Ectodermal cell (in vitro differentiated cells): ENCODE measurements at regions not wholly inside any gene's neighbourhood (a gene's known extent, or its start where the extent isn't known, plus 50 kb on each side); places are given as distances from the start of the nearest gene placed in this dataset.

Experiments used
- H3K27ac ChIP-seq: 2 replicates; pipeline ENCODE4 v1.7.0; 2013; ENCODE audit warnings: mild to moderate bottlenecking, low read depth, low read length; ENCODE audit not compliant: insufficient read depth, poor library complexity, severe bottlenecking
- H3K27me3 ChIP-seq: 2 replicates; pipeline ENCODE4 v1.7.0; 2013; ENCODE audit warnings: mild to moderate bottlenecking, low read length; ENCODE audit not compliant: insufficient read depth, control insufficient read depth, poor library complexity, severe bottlenecking
- H3K36me3 ChIP-seq: one replicate; pipeline ENCODE4 v1.7.0; 2013; ENCODE audit warnings: low read length; ENCODE audit not compliant: control insufficient read depth, insufficient read depth
- H3K4me1 ChIP-seq: one replicate; pipeline ENCODE4 v1.7.0; 2013; ENCODE audit warnings: low read length; ENCODE audit not compliant: control insufficient read depth, insufficient read depth
- H3K4me3 ChIP-seq: 2 replicates; pipeline ENCODE4 v1.7.0; 2013; ENCODE audit warnings: low read depth, low read length, control low read depth; ENCODE audit not compliant: insufficient read depth
- H3K9me3 ChIP-seq: 2 replicates; pipeline ENCODE4 v1.7.0; 2013; ENCODE audit warnings: mild to moderate bottlenecking, low read length, moderate library complexity; ENCODE audit not compliant: control insufficient read depth
- WGBS, 2 experiments: methylation state at CpG; one replicate each; pipeline ENCODE4 v1.1.7; 2013; ENCODE audit warnings: missing lambda C conversion rate in 2 of 2; 5-methylcytosine and 5-hydroxymethylcytosine counted together

GRCh38 chr6:23446469-23446967 lies 679.5 kb upstream of the NRSN1 start:
- Histone ChIP-seq H3K36me3 (no peaks in the 10 kb centered on the region), H3K4me1 (peaks cover 3% of the 10 kb centered on the region), H3K9me3 (no peaks in the 10 kb centered on the region), H3K4me3 (no peak overlapping the region), H3K27ac (no peak overlapping the region), H3K27me3 (no peaks in the 10 kb centered on the region)
- 50% methylated on average over 4 of the region's 4 CpGs for WGBS, 2 experiments

GRCh38 chr6:23447731-23448130 lies 678.3 kb upstream of the NRSN1 start:
- Histone ChIP-seq H3K27me3 (no peaks in the 10 kb centered on the region), H3K27ac (no peak overlapping the region), H3K9me3 (no peaks in the 10 kb centered on the region), H3K36me3 (no peaks in the 10 kb centered on the region), H3K4me3 (no peak overlapping the region), H3K4me1 (peaks cover 3% of the 10 kb centered on the region)

GRCh38 chr6:23448281-23448680 lies 677.7 kb upstream of the NRSN1 start:
- Histone ChIP-seq H3K27ac (no peak overlapping the region), H3K36me3 (no peaks in the 10 kb centered on the region), H3K9me3 (no peaks in the 10 kb centered on the region), H3K4me3 (no peak overlapping the region), H3K4me1 (peaks cover 3% of the 10 kb centered on the region), H3K27me3 (no peaks in the 10 kb centered on the region)
- WGBS, 2 experiments: 87 to 94% methylated on average over 2 of the region's 2 CpGs

- no peaks in the 10 kb centered on the region for H3K27me3 ChIP-seq
- H3K9me3 ChIP-seq: no peaks in the 10 kb centered on the region
- no peak overlapping the region for H3K4me3 ChIP-seq
- WGBS, 2 experiments: 89 to 93% methylated on average over 5 of the region's 5 CpGs
- no peaks in the 10 kb centered on the region for H3K4me1 ChIP-seq
- no peak overlapping the region for H3K27ac ChIP-seq
- H3K36me3 ChIP-seq: no peaks in the 10 kb centered on the region
Observed at GRCh38 chr6:23454080-23454976, 671.7 kb upstream of the NRSN1 start.

GRCh38 chr6:23455754-23456153 lies 670.3 kb upstream of the NRSN1 start:
- Histone ChIP-seq H3K36me3 (no peaks in the 10 kb centered on the region), H3K27me3 (no peaks in the 10 kb centered on the region), H3K9me3 (no peaks in the 10 kb centered on the region), H3K27ac (no peak overlapping the region), H3K4me3 (no peak overlapping the region), H3K4me1 (no peaks in the 10 kb centered on the region)
- 91 to 93% methylated on average over 2 of the region's 2 CpGs for WGBS, 2 experiments

GRCh38 chr6:23456396-23456795 lies 669.6 kb upstream of the NRSN1 start:
- no peak overlapping the region for H3K27ac ChIP-seq
- H3K4me3 ChIP-seq: no peak overlapping the region
- H3K36me3 ChIP-seq: no peaks in the 10 kb centered on the region
- H3K9me3 ChIP-seq: no peaks in the 10 kb centered on the region
- no peaks in the 10 kb centered on the region for H3K4me1 ChIP-seq
- H3K27me3 ChIP-seq: no peaks in the 10 kb centered on the region

GRCh38 chr6:23457321-23457720 lies 668.7 kb upstream of the NRSN1 start:
- no peaks in the 10 kb centered on the region for H3K36me3 ChIP-seq
- no peak overlapping the region for H3K27ac ChIP-seq
- no peak overlapping the region for H3K4me3 ChIP-seq
- H3K27me3 ChIP-seq: no peaks in the 10 kb centered on the region
- WGBS, 2 experiments: 100% methylated on average over 1 of the region's 2 CpGs; no CpG with 5 or more reads in 1 of the 2 experiments
- no peaks in the 10 kb centered on the region for H3K9me3 ChIP-seq
- no peaks in the 10 kb centered on the region for H3K4me1 ChIP-seq

- WGBS, 2 experiments: 85 to 88% methylated on average over 1 of the region's 1 CpG
Observed at GRCh38 chr6:23465912-23466311, 660.1 kb upstream of the NRSN1 start.

GRCh38 chr6:23477586-23477985 lies 648.4 kb upstream of the NRSN1 start:
- H3K9me3 ChIP-seq: no peaks in the 10 kb centered on the region
- H3K27ac ChIP-seq: no peak overlapping the region
- no peaks in the 10 kb centered on the region for H3K27me3 ChIP-seq
- no peak overlapping the region for H3K4me3 ChIP-seq
- 89% methylated on average over 2 to 3 of the region's 3 CpGs for WGBS, 2 experiments
- H3K36me3 ChIP-seq: no peaks in the 10 kb centered on the region
- H3K4me1 ChIP-seq: no peaks in the 10 kb centered on the region

More at GRCh38 chr6:23465912-23466311, 660.1 kb upstream of the NRSN1 start:
- no peaks in the 10 kb centered on the region for H3K27me3 ChIP-seq
- H3K4me3 ChIP-seq: no peak overlapping the region
- no peaks in the 10 kb centered on the region for H3K9me3 ChIP-seq
- no peaks in the 10 kb centered on the region for H3K36me3 ChIP-seq
- no peaks in the 10 kb centered on the region for H3K4me1 ChIP-seq
- no peak overlapping the region for H3K27ac ChIP-seq

GRCh38 chr6:23478312-23478711 lies 647.7 kb upstream of the NRSN1 start:
- WGBS, 2 experiments: 11% methylated on average over 2 of the region's 2 CpGs; no CpG with 5 or more reads in 1 of the 2 experiments
- H3K27ac ChIP-seq: no peak overlapping the region
- H3K4me3 ChIP-seq: no peak overlapping the region
- H3K9me3 ChIP-seq: no peaks in the 10 kb centered on the region
- no peaks in the 10 kb centered on the region for H3K36me3 ChIP-seq
- H3K27me3 ChIP-seq: no peaks in the 10 kb centered on the region
- H3K4me1 ChIP-seq: no peaks in the 10 kb centered on the region
